22Rv1 (cell line): ENCODE measurements at regions not wholly inside any gene's neighbourhood (a gene's known extent, or its start where the extent isn't known, plus 50 kb on each side); places are given as distances from the start of the nearest gene placed in this dataset.

Experiments used
- ZFX ChIP-seq: fragments of 450-650 bp; IDR thresholded peaks from 2 replicates; pipeline ENCODE4 v1.6.1; 2017; ENCODE audit warnings: antibody characterized with exemption, borderline replicate concordance
- TF ChIP-seq, protein P1 (sequence below): fragments of 450-650 bp; IDR thresholded peaks from 2 replicates; pipeline ENCODE4 v1.5.1; 2017; ENCODE audit warnings: mild to moderate bottlenecking

DNA sequence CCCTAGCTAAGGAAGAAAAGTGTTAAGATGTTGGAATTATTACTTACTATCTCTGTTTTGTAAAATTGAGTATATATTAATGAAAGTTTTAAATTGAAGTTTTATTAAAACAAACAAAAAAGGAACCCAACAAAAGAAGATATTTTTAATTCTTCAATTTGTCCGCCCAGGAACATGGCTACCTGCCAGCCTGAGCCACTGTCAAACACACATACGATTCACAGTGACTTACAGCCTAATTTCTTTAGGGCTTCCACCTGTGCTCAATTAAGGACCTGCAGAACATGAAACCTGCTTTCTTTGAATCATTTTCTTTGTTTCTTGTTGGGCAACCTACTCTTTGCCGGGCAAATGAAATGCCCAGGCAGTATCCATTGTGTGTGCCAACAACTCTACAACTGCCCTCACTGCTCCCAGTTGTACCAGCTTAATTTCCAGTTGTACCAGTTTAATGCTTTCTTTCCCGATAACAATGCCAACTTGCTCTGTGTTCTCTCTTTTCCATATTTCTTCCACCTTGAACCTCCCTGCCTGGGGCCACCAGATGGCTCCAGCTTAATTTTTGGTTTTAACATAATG is 181.7 kb downstream of the GBA3 start:
- TF ChIP-seq, protein P1, sequence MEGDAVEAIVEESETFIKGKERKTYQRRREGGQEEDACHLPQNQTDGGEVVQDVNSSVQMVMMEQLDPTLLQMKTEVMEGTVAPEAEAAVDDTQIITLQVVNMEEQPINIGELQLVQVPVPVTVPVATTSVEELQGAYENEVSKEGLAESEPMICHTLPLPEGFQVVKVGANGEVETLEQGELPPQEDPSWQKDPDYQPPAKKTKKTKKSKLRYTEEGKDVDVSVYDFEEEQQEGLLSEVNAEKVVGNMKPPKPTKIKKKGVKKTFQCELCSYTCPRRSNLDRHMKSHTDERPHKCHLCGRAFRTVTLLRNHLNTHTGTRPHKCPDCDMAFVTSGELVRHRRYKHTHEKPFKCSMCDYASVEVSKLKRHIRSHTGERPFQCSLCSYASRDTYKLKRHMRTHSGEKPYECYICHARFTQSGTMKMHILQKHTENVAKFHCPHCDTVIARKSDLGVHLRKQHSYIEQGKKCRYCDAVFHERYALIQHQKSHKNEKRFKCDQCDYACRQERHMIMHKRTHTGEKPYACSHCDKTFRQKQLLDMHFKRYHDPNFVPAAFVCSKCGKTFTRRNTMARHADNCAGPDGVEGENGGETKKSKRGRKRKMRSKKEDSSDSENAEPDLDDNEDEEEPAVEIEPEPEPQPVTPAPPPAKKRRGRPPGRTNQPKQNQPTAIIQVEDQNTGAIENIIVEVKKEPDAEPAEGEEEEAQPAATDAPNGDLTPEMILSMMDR: no peak
- no peak for TF ChIP-seq ZFX
